NCI-H345 (cell line): ENCODE measurements at regions not wholly inside any gene's neighbourhood (a gene's known extent, or its start where the extent isn't known, plus 50 kb on each side); places are given as distances from the start of the nearest gene placed in this dataset.

Source experiments
- DNase-seq: peaks from one replicate; lab custom pipeline; 2025; lab: John Stamatoyannopoulos, UW

DNA sequence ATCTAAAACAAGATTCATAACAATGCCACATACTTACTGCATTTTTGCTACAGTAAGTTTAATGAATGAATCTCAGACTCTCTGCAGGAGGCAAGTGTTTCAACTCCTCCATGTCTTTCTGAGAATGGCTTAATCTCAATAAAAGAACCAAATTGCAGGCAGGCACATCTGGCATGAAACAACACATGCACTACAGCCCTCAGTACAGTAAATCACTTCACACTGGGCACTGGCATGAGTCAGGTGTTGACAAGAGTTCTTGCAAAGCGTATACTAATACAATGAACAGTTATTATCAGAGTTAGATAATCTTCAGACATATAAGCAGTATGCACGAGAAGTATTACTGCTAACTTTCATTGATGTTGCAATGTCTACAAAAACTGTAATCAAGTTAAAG, 1386.8 kb downstream of the MRPL39 start:
- no peak for DNase-seq

DNA sequence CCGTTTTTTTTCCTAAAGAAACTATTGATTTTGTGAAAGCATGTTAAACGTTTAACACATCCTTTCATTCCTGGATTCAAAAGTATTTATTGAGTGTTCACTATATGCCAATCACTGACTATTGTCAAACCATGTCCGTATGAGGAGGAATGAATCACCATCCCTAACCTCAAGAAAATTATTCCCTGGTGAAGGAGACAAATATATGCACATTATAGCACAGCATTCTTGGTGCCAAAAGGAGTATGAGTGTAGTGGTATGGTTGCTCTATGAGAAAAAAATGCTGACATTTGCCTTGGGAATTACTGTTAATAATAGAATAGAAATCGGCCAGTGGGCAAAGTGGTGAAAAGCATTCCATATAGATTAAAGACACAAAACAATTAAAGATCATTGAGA, 1390.1 kb downstream of the MRPL39 start:
- DNase-seq: no peak

DNA sequence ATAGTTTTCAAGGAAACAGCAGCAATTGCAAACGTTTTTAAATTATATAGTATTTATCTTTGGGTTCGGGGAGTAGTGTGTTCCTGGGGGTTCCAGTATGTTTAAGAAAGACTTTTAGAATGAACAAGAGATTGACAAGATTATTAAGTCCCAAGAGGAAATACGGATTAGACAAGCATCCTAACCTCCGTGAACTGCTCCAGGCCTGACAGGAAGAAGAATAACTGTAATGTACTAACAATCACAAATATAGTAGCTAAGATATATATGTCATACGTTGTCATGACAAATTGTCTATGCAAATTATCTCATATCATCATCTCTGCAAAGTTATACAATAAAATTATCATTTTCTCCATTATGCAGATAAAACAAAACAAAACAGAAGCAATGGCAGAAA, 1397.2 kb downstream of the MRPL39 start:
- DNase-seq: no peak

DNA sequence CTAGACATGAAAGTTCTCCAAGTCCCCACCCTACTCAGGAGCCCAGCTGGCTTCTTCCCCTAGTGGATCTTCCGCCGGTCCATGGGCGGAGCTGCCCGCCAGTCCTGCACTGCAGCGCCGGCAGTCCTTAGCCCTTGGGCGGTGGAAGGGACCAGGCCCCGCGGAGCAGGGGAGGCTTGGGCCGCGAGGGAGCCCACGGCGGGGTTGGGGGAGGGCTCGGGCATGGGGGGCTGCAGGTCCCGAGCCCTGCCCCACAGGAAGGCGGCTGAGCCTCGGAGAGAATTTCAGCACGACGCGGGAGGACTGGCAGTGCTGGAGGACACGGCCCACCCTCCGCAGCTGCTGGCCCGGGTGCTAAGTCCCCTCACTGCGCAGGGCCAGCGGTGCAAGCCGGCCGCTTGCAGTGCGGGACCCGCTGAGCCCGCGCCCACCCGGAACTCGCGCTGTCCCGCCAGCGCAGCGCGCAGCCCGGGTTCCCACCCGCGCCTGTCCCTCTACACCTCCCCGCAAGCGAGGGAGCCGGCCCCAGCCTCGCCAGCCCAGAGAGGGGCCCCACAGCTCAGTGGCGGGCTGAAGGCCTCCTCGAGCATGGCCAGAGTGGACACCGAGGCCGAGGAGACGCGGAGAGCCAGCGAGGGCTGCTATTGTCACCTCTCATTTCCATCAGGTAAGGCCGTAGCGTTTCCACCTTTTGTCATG, 1398.6 kb downstream of the MRPL39 start:
- no peak for DNase-seq

- no peak for DNase-seq
Measured at GRCh38 chr21:24205319-24205718, 1402.0 kb downstream of the MRPL39 start.

- DNase-seq: no peak
Measured at GRCh38 chr21:24204641-24205040, 1402.6 kb downstream of the MRPL39 start.

- no peak for DNase-seq
Measured at GRCh38 chr21:24200052-24200451, 1407.2 kb downstream of the MRPL39 start.

- DNase-seq: no peak
Measured at GRCh38 chr21:24197923-24198322, 1409.4 kb downstream of the MRPL39 start.

- no peak for DNase-seq
Measured at GRCh38 chr21:24197132-24197643, 1410.1 kb downstream of the MRPL39 start.

DNA sequence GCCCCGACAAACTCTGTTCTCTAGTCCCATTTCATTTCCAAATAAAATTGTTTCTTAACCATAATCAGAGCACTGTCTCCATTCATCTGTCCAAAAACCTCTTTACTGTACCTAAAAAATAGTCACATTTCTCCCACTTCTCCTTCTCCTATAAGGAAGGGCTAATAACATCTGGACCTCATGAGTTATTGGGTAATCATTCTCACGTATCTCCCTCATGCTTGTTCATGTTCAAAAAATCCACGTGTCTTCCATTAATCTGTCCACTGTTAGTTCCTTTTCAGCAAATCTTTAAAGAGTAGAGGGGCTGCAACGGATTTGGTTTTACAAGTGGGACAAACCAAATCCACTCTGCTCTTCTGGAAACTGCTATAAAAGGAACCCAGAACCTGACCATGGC, 1418.8 kb downstream of the MRPL39 start:
- no peak for DNase-seq

DNA sequence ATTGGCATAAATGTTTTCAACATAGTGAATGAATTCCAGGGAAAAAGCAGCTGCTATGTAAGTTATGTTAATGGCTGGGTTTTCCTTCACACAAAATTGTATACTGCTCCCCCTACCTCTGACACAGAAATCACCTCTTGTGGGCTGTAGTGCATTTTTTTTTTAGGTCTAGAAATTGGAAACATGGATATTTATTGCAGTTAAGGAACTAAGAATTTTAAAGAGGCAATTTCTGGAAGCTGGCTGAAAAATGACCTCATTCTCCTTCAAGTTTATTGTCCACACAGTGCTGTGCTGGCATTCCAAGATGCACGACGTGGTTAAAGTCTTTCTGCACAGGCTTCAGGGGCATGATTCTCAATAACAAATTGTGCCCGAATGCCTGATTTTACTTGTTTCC, 1424.2 kb downstream of the MRPL39 start:
- DNase-seq: no peak

- no peak for DNase-seq
Measured at GRCh38 chr21:24179110-24179509, 1428.2 kb downstream of the MRPL39 start.

GRCh38 chr21:24175106-24175505, 1432.2 kb downstream of the MRPL39 start:
- DNase-seq: no peak

- no peak for DNase-seq
Measured at GRCh38 chr21:24171736-24172135, 1435.5 kb downstream of the MRPL39 start.

GRCh38 chr21:24163539-24163938, 1443.7 kb downstream of the MRPL39 start:
- DNase-seq: no peak

DNA sequence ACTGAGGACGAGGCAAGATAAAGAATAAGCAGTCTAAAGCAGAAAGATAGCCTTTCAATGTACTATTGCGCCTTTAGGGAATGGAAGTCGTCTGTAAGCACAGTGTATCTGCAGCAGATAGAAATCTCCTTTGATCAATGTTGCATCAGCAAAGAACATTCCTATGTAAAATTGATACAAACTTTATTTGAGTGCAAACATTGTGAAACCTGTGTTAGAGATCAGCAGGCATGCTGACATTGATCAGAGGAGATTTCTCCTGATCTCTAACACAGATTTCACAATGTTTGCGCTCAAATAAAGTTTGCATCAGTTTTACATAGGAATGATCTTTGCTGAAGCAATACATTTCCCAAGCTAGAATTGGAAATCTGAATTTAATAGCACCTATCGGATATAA, 1446.8 kb downstream of the MRPL39 start:
- DNase-seq: no peak

GRCh38 chr21:24153137-24153536, 1454.1 kb downstream of the MRPL39 start:
- DNase-seq: no peak

GRCh38 chr21:24150753-24151152, 1456.5 kb downstream of the MRPL39 start:
- no peak for DNase-seq

GRCh38 chr21:24148461-24148860, 1458.8 kb downstream of the MRPL39 start:
- DNase-seq: no peak

GRCh38 chr21:24147674-24148073, 1459.6 kb downstream of the MRPL39 start:
- no peak for DNase-seq

DNA sequence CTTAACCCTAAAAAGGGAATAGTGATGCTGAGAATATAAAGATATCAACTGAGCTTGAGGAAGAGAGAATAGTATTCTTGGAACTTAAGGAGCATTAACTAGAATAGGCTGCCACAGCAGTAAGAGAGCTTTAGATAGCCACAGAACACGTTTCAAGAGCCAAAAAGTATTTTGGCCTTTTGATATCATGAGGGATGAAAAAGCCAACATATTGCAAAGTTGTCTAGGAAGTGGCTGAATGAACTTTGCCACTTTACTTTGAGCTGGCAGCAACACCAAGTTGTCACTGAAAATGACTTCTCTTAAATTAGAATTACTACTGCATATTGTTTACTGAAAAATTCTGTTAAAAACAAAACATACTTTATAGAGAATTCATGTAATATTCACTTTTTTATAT, 1476.2 kb downstream of the MRPL39 start:
- DNase-seq: no peak

DNA sequence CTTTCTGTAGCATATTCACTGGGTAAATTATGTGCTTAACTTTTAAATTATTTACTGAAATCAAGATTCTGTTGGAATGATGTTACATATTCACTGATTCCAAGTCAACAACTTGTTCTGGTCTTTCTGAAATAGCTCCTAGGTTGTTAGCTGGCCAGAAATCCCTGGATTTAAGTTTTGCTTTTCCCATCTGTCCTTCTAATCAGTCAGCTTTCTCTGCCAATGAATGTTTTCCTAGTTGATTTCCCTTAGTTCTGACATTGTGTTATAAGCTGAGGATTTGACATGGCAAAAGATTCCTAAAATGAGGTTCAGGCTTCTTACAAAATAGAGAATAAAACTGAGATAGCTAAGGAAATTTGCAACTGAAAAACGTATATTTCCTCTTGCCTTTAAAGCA, 1479.6 kb downstream of the MRPL39 start:
- DNase-seq: no peak

- no peak for DNase-seq
Measured at GRCh38 chr21:24123785-24124184, 1483.5 kb downstream of the MRPL39 start.

GRCh38 chr21:24118738-24119459, 1488.4 kb downstream of the MRPL39 start:
- no peak for DNase-seq
